Fibroblast of the aortic adventitia (primary cell): ENCODE measurements at regions not wholly inside any gene's neighbourhood (a gene's known extent, or its start where the extent isn't known, plus 50 kb on each side); places are given as distances from the start of the nearest gene placed in this dataset.

Experiments
- DNase-seq: peaks from one replicate; pipeline ENCODE4 v3.0.0-alpha.2; 2010; ENCODE audit warnings: low read depth
- H3K4me3 ChIP-seq: 2 replicates; pipeline ENCODE4 v1.5.1; 2011; ENCODE audit warnings: low read depth, mild to moderate bottlenecking, control low read depth, low read length, moderate library complexity
- TF ChIP-seq, protein P1 (sequence below): IDR thresholded peaks from 2 replicates; pipeline ENCODE4 v1.5.1; 2011; ENCODE audit warnings: mild to moderate bottlenecking, low read length, control low read depth, inconsistent platforms; ENCODE audit not compliant: insufficient read depth

DNA sequence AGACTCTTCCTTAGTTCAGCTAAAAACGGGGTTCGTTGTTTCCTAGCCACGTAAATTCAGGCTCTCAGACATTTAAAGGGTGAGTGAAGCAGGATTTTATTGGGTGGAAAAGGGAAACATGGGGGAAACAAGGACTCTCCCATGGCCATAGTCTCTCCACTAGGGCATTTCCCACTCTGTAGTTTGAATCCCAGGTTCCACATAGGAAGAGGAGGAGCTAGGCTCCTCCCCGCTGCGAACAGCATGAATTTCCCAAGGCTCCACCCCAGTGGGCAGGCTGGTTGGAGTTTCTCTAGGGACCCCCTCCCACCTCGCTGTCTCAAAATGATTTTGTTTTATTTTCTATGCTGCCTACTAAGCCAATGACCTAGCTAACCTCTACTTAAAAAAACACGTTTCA lies 2170.8 kb upstream of the PCDH20 start:
- no peak for DNase-seq
- TF ChIP-seq, protein P1, sequence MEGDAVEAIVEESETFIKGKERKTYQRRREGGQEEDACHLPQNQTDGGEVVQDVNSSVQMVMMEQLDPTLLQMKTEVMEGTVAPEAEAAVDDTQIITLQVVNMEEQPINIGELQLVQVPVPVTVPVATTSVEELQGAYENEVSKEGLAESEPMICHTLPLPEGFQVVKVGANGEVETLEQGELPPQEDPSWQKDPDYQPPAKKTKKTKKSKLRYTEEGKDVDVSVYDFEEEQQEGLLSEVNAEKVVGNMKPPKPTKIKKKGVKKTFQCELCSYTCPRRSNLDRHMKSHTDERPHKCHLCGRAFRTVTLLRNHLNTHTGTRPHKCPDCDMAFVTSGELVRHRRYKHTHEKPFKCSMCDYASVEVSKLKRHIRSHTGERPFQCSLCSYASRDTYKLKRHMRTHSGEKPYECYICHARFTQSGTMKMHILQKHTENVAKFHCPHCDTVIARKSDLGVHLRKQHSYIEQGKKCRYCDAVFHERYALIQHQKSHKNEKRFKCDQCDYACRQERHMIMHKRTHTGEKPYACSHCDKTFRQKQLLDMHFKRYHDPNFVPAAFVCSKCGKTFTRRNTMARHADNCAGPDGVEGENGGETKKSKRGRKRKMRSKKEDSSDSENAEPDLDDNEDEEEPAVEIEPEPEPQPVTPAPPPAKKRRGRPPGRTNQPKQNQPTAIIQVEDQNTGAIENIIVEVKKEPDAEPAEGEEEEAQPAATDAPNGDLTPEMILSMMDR: no peak
- H3K4me3 ChIP-seq: no peak overlapping the region

DNA sequence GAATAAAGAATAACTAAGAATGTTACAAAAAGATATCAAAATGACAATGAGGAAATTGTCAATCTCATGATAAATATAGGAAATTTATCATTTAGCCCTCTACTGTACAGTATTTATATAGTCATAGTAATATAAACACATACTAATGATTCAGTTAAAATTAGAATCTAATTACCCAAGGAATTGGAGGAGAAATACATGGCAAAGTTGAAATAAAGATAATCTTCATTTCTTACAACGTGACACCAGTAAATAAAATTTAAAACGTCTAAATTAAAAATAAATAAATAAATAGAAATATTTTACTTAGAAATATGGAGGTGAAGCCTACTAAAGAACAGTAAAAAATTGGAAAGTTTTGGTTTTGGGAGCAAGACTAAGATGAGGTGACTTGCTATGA lies 2163.1 kb upstream of the PCDH20 start:
- no peak overlapping the region for H3K4me3 ChIP-seq
- no peak for DNase-seq
- TF ChIP-seq, protein P1: no peak

DNA sequence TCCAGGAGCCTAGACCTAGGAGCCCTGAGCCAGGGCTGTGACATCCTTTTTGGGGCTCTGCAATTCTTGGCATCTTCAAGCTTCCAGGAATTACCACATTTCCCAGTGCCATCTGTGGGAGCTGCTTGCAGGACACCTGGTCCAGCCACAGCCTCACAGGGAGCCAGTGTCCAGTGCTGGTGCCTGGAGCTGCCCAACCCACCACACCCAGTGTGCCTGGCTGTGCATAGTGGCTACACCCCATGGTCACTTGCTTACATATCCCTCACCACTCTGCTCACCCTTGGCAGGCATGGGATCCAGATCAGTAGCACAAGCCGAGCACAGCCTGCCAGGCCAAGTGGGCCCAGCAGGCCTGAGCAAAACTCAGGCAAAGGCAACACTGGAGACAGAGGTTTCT lies 2151.4 kb upstream of the PCDH20 start:
- no peak for DNase-seq
- H3K4me3 ChIP-seq: no peak overlapping the region
- TF ChIP-seq, protein P1: no peak

DNA sequence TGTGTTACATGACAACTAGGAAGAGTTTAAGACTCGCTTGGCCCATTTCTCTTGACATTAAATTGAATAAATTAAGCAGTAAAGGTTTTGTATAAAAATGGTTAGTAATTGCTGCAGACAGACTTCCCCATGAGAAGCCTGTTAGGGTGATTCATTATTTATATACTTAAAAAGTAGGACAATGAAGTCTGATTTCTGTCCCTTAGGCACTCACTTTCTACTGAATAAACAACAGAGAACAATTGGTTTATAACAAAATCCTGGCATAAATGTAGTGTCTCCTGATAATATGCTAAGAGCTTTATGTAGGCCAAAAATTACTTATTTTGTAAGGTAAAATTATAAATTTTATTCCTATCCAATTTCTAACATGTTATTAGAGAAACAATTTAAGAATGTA lies 2138.5 kb upstream of the PCDH20 start:
- no peak overlapping the region for H3K4me3 ChIP-seq
- TF ChIP-seq, protein P1: no peak
- peak; percentile 0 for DNase-seq

DNA sequence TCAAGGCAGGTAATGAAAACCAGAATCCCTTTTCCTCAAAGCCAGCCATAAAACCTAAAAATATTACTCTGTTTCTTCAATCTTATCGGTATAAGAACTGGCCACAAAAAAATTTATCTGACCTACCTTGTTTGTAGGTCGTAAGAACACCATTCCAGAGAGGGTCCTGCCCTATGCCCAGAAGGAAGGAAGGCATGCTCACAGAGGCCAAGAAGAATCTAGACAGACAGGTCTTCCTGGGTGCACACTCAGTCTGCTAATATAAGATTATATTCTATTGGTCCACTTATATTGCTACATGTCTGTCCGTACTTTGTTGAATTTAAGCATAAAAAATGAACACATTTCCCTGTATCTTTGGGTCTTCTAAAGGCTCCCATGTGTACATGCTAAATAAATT lies 2136.1 kb upstream of the PCDH20 start:
- no peak for DNase-seq
- TF ChIP-seq, protein P1: no peak
- no peak overlapping the region for H3K4me3 ChIP-seq

DNA sequence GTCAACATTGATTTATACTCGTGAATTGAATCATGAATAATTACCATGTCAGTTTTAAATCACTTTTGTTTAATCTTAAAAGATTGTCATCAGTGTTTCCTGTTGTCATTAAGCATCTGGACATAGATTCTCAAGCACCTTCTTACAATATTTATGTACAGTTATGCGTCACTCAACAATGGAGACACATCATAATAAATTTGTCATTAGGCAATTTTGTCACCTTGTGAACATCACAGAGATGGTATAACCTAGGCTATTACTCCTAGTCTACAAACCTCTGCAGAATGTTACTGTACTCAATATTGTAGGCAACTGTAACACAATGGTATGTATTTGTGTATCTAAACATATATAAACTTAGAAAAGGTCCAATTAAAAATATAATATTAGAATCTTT lies 2130.9 kb upstream of the PCDH20 start:
- H3K4me3 ChIP-seq: no peak overlapping the region
- TF ChIP-seq, protein P1: no peak
- no peak for DNase-seq

DNA sequence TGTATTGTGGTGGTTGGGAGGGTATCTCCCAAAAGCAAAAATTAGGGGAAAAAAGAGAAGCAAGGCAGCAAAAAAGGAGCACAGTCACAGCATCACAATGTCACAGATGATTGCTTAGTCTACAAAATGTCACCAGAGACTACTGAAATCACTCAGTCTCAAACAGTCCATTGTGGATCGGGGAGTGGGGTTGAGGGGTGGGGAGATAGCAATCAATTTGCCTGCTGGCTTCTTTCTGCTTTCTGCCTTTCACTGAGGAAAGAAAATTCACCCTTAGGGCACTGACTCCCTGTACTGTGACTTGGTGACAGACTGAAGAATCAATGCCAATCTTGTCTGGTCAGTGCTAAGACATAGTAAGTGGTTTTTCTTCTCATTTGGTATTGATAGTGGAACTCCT lies 2127.1 kb upstream of the PCDH20 start:
- no peak for DNase-seq
- no peak overlapping the region for H3K4me3 ChIP-seq
- TF ChIP-seq, protein P1: no peak
